Upper lobe of left lung (tissue), 6 donors: ENCODE measurements at regions not wholly inside any gene's neighbourhood (a gene's known extent, or its start where the extent isn't known, plus 50 kb on each side); places are given as distances from the start of the nearest gene placed in this dataset.

Source experiments
- ATAC-seq, 2 donors: fragments of 200-7000 bp; cut with Tn5 transposase; one replicate each; pipeline ENCODE4 v1.9.1; 2022; ENCODE audit warnings: mild to moderate bottlenecking in 2 of 2, moderate library complexity in 2 of 2; ENCODE audit not compliant: low FRiP score in 2 of 2
- DNase-seq, 2 donors: peaks; one replicate each; pipeline ENCODE4 v3.0.0-alpha.2; 2019 to 2020
- H3K27ac ChIP-seq, 4 donors: fragments of 200-600 bp; sonication (generic); one replicate each; pipeline ENCODE4 v1.5.1; 2016 to 2019
- H3K27me3 ChIP-seq, 4 donors: fragments of 200-600 bp; sonication (generic); one replicate each; pipeline ENCODE4 v1.5.1; 2017 to 2019
- H3K36me3 ChIP-seq, 4 donors: fragments of 200-600 bp; sonication (generic); one replicate each; pipeline ENCODE4 v1.5.1; 2016 to 2019
- H3K4me1 ChIP-seq, 4 donors: fragments of 200-600 bp; sonication (generic); one replicate each; pipeline ENCODE4 v1.5.1; 2018 to 2019
- H3K4me3 ChIP-seq, 4 donors: fragments of 200-600 bp; sonication (generic); one replicate each; pipeline ENCODE4 v1.5.1; 2017 to 2019; ENCODE audit warnings: mild to moderate bottlenecking in 2 of 4, moderate library complexity in 1 of 4
- H3K9me3 ChIP-seq, 4 donors: fragments of 200-600 bp; sonication (generic); one replicate each; pipeline ENCODE4 v1.5.1; 2018 to 2019
- EP300 ChIP-seq, 4 donors: sonication (generic); formaldehyde crosslinking; IDR thresholded peaks; one replicate each; pipeline ENCODE4 v1.5.1; 2017; ENCODE audit warnings: antibody characterized with exemption in 4 of 4, control low read depth in 2 of 4
- POLR2A ChIP-seq, 4 donors: fragments of 450-650 bp; IDR thresholded peaks; one replicate each; pipeline ENCODE4 v1.5.1; 2016 to 2017; ENCODE audit warnings: antibody characterized with exemption in 4 of 4, mild to moderate bottlenecking in 2 of 4
- POLR2AphosphoS5 ChIP-seq, 2 donors: sonication (generic); formaldehyde crosslinking; IDR thresholded peaks; one replicate each; pipeline ENCODE4 v1.5.1; 2017; ENCODE audit warnings: antibody characterized with exemption in 2 of 2
- WGBS, 2 donors: methylation state at CpG; one replicate each; pipeline ENCODE4 v1.1.5; 2017 to 2018; 5-methylcytosine and 5-hydroxymethylcytosine counted together
- TF ChIP-seq, protein P1 (sequence below), 6 experiments: fragments of 450-650 bp in 4 of 6; fragments of 200-600 bp in 2 of 6; sonication (generic) in 2 of 6; IDR thresholded peaks; one replicate each; pipeline ENCODE4 v1.5.1; 2016 to 2019; ENCODE audit warnings: antibody characterized with exemption in 6 of 6
- donor health status: DM: no; HTN: no; CAD: no; lungs with moderate emphysema.
- donor health status: DM: no; HTN: yes; CAD: no; lungs with severe emphysema.

- Histone ChIP-seq H3K36me3 (no peaks in the 10 kb centered on the region), H3K27me3 (no peaks in the 10 kb centered on the region), H3K4me3 (no peak overlapping the region), H3K27ac (peak overlapping the region in 1 of 4 donors; percentile 42), H3K4me1 (peaks cover 0 to 15% (median 2%) of the 10 kb centered on the region in 4 donors), H3K9me3 (no peaks in the 10 kb centered on the region)
- 87 to 88% methylated on average over 10 of the region's 10 CpGs for WGBS, 2 donors
- ATAC-seq (no peak), DNase-seq (no peak)
- TF ChIP-seq POLR2A (IDR thresholded peaks at IDR 0.05) (no peak), POLR2AphosphoS5 (IDR thresholded peaks at IDR 0.05) (no peak), EP300 (IDR thresholded peaks at IDR 0.05) (no peak)
- TF ChIP-seq, protein P1, sequence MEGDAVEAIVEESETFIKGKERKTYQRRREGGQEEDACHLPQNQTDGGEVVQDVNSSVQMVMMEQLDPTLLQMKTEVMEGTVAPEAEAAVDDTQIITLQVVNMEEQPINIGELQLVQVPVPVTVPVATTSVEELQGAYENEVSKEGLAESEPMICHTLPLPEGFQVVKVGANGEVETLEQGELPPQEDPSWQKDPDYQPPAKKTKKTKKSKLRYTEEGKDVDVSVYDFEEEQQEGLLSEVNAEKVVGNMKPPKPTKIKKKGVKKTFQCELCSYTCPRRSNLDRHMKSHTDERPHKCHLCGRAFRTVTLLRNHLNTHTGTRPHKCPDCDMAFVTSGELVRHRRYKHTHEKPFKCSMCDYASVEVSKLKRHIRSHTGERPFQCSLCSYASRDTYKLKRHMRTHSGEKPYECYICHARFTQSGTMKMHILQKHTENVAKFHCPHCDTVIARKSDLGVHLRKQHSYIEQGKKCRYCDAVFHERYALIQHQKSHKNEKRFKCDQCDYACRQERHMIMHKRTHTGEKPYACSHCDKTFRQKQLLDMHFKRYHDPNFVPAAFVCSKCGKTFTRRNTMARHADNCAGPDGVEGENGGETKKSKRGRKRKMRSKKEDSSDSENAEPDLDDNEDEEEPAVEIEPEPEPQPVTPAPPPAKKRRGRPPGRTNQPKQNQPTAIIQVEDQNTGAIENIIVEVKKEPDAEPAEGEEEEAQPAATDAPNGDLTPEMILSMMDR (IDR thresholded peaks at IDR 0.05), result no peak
Observed at GRCh38 chr1:8089535-8090228, 63.6 kb upstream of the ERRFI1 start.

GRCh38 chr1:8086055-8086454 is 59.9 kb upstream of the ERRFI1 start:
- TF ChIP-seq POLR2A (IDR thresholded peaks at IDR 0.05), result no peak
- TF ChIP-seq, protein P1 (IDR thresholded peaks at IDR 0.05), result no peak
- TF ChIP-seq EP300 (IDR thresholded peaks at IDR 0.05), result no peak
- TF ChIP-seq POLR2AphosphoS5 (IDR thresholded peaks at IDR 0.05), result no peak
- Histone ChIP-seq H3K9me3 (no peaks in the 10 kb centered on the region), H3K4me1 (peaks cover 0 to 19% (median 11%) of the 10 kb centered on the region in 4 donors), H3K36me3 (no peaks in the 10 kb centered on the region), H3K4me3 (no peak overlapping the region), H3K27me3 (no peaks in the 10 kb centered on the region), H3K27ac (no peak overlapping the region)
- WGBS, 2 donors, result 71 to 87% methylated on average over 1 of the region's 1 CpG
- DNase-seq (no peak), ATAC-seq (no peak)

DNA sequence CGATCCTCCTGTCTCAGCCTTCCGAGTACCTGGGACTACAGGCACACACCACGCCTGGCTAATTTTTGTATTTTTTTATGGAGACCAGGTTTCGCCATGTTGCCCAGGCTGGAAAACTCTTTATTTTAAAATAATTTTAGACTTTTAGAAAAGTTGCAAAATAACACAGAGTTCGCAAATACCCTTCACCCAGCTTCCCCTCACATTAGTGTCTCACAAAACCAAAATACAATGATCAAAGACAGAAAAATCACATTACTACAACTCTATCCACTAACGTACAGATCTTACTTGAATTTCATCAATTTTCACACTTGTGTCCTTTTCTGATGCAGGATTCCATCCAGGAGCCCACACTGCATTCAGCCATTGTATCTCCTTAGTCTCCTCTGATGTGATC is 58.8 kb upstream of the ERRFI1 start:
- DNase-seq (no peak), ATAC-seq (no peak)
- TF ChIP-seq, protein P1 (IDR thresholded peaks at IDR 0.05), result no peak
- no peak for TF ChIP-seq POLR2A (IDR thresholded peaks at IDR 0.05)
- TF ChIP-seq EP300 (IDR thresholded peaks at IDR 0.05), result no peak
- TF ChIP-seq POLR2AphosphoS5 (IDR thresholded peaks at IDR 0.05), result no peak
- Histone ChIP-seq H3K4me1 (peaks cover 0 to 12% (median 11%) of the 10 kb centered on the region in 4 donors), H3K4me3 (no peak overlapping the region), H3K27ac (no peak overlapping the region), H3K36me3 (no peaks in the 10 kb centered on the region), H3K9me3 (no peaks in the 10 kb centered on the region), H3K27me3 (no peaks in the 10 kb centered on the region)
- WGBS, 2 donors, result 95 to 96% methylated on average over 6 of the region's 6 CpGs

DNA sequence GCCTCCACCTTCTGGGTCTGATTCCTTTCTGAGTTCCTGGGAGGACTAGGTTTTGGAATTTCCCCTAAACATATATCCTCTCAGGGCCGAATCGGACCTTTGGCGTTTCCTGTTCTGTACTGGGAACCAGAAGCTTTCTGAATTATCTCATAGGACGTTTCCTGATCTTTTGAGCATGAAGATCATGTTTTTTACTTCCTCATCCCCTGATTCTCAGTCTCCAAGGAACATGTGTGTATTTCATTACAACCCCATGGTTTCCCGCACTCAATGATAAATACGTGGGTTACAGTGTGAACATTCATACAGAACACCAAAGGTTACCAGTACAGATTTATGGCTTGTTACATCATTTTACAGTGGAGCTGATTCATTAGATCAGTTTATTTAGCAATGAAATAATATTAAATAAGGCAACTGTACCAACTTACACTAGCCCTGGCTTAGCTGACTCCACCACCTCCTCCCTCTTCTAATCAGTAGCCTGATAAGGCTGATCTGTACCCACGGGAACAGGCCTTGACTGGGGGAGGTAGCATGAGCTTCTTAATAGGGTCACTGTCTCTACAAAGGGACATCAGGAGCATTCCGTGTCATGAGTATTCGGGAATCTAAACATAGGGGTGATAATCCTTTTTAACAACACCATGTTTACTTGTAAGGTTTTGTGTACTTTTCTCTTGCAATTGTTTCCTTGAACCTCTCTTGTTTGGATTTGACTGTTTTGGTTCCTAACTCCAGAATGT is 57.8 kb upstream of the ERRFI1 start:
- Histone ChIP-seq H3K27ac (peak overlapping the region in 3 of 4 donors; percentile 35 to 40 (median 37)), H3K4me1 (peaks cover 0 to 12% (median 10%) of the 10 kb centered on the region in 4 donors), H3K4me3 (no peak overlapping the region), H3K27me3 (no peaks in the 10 kb centered on the region), H3K9me3 (no peaks in the 10 kb centered on the region), H3K36me3 (no peaks in the 10 kb centered on the region)
- 56 to 61% methylated on average over 9 of the region's 9 CpGs for WGBS, 2 donors
- DNase-seq (no peak), ATAC-seq (peak in 1 of 2 donors; percentile 87)
- TF ChIP-seq POLR2AphosphoS5 (IDR thresholded peaks at IDR 0.05) (peak in 1 of 2 donors; percentile 19), POLR2A (IDR thresholded peaks at IDR 0.05) (no peak), EP300 (IDR thresholded peaks at IDR 0.05) (peak in 1 of 4 donors; percentile 6)
- TF ChIP-seq, protein P1 (IDR thresholded peaks at IDR 0.05), result no peak
